PC-3 (cell line): ENCODE measurements at regions not wholly inside any gene's neighbourhood (a gene's known extent, or its start where the extent isn't known, plus 50 kb on each side); places are given as distances from the start of the nearest gene placed in this dataset.
A peak's percentile ranks its signal among the peaks of the same experiment; 100 is the strongest.

Experiments
- ATAC-seq: fragments of 200-7000 bp; cut with Tn5 transposase; 2 replicates; pipeline ENCODE4 v1.9.1; 2020; ENCODE audit warnings: mild to moderate bottlenecking, moderate library complexity
- BruUV-seq: library from RNA; stranded (reverse); fragments of 400-500 nt; replicated peaks from 2 replicates; lab custom pipeline; 2021; lab: Mats Ljungman, UMichigan
- CTCF ChIA-PET: fragments of 300-600 bp; sonication (Branson Sonifier 250); formaldehyde crosslinking; loops from one replicate; lab custom pipeline; 2022; ENCODE audit warnings: antibody characterized with exemption; lab: Charles Lee
- POLR2A ChIA-PET: fragments of 300-600 bp; sonication (Branson Sonifier 250); formaldehyde crosslinking; loops from one replicate; lab custom pipeline; 2022; ENCODE audit warnings: antibody characterized with exemption; ENCODE audit not compliant: unreplicated experiment; lab: Charles Lee
- DNase-seq: peaks from one replicate; pipeline ENCODE4 v3.0.0-alpha.2; 2015
- H2AFZ ChIP-seq: fragments of 300-600 bp; sonication (generic); 2 replicates; pipeline ENCODE4 v1.6.0; 2016; ENCODE audit warnings: antibody characterized with exemption, low read length
- H3F3A ChIP-seq: fragments of 300-600 bp; sonication (generic); one replicate; pipeline ENCODE4 v1.6.0; 2017; ENCODE audit warnings: antibody characterized with exemption, low read length, control low read depth, mild to moderate bottlenecking; ENCODE audit not compliant: unreplicated experiment
- H3K27ac ChIP-seq: fragments of 300-600 bp; sonication (generic); 2 replicates; pipeline ENCODE4 v1.5.1; 2016; ENCODE audit warnings: mild to moderate bottlenecking, low read length
- H3K27me3 ChIP-seq: fragments of 300-600 bp; sonication (generic); 2 replicates; pipeline ENCODE4 v1.6.1; 2016; ENCODE audit warnings: low read length, mixed read lengths
- H3K36me3 ChIP-seq: fragments of 300-600 bp; sonication (generic); 2 replicates; pipeline ENCODE4 v1.6.1; 2016; ENCODE audit warnings: low read depth, mixed run types, low read length, mixed read lengths
- H3K4me1 ChIP-seq: fragments of 300-600 bp; sonication (generic); 2 replicates; pipeline ENCODE4 v1.5.1; 2016; ENCODE audit warnings: low read length; ENCODE audit not compliant: insufficient read depth
- H3K4me2 ChIP-seq: fragments of 300-600 bp; sonication (generic); 2 replicates; pipeline ENCODE4 v1.6.0; 2016; ENCODE audit warnings: low read length
- H3K4me3 ChIP-seq: fragments of 300-600 bp; sonication (generic); 2 replicates; pipeline ENCODE4 v1.5.1; 2016; ENCODE audit warnings: mild to moderate bottlenecking, low read length, mixed read lengths
- H3K79me2 ChIP-seq: fragments of 300-600 bp; sonication (generic); 2 replicates; pipeline ENCODE4 v1.6.1; 2017; ENCODE audit warnings: low read length, mixed read lengths
- H3K9ac ChIP-seq: fragments of 300-600 bp; sonication (generic); 2 replicates; pipeline ENCODE4 v1.6.0; 2016; ENCODE audit warnings: mild to moderate bottlenecking, low read length
- H3K9me2 ChIP-seq: fragments of 300-600 bp; sonication (generic); replicated peaks from 2 replicates; pipeline ENCODE4 v1.6.1; 2016; ENCODE audit warnings: mixed run types, low read length, mixed read lengths
- H3K9me3 ChIP-seq: fragments of 300-600 bp; sonication (generic); 2 replicates; pipeline ENCODE4 v1.6.1; 2016; ENCODE audit warnings: low read length, mixed read lengths
- H4K20me1 ChIP-seq: fragments of 300-600 bp; sonication (generic); 2 replicates; pipeline ENCODE4 v1.6.1; 2016; ENCODE audit warnings: low read length, mixed read lengths
- EZH2 ChIP-seq: fragments of 300-600 bp; sonication (generic); IDR thresholded peaks from one replicate; pipeline ENCODE4 v1.6.1; 2017; ENCODE audit warnings: antibody characterized with exemption, mild to moderate bottlenecking, low read length; ENCODE audit not compliant: unreplicated experiment
- EZH2phosphoT487 ChIP-seq: fragments of 300-600 bp; sonication (generic); IDR thresholded peaks from 2 replicates; pipeline ENCODE4 v1.6.1; 2018; ENCODE audit warnings: mild to moderate bottlenecking, antibody characterized with exemption, low read length, borderline replicate concordance
- intact Hi-C: fragments of 100-400 bp; cut with micrococcal nuclease; formaldehyde crosslinking; loops from 2 replicates; pipeline ENCODE4 v1.9.0; 2023
- TF ChIP-seq, protein P1 (sequence below): fragments of 300-600 bp; sonication (generic); conservative IDR thresholded peaks from 2 replicates; pipeline ENCODE4 v1.5.1; 2017; ENCODE audit warnings: antibody characterized with exemption, low read depth, mild to moderate bottlenecking, low read length

DNA sequence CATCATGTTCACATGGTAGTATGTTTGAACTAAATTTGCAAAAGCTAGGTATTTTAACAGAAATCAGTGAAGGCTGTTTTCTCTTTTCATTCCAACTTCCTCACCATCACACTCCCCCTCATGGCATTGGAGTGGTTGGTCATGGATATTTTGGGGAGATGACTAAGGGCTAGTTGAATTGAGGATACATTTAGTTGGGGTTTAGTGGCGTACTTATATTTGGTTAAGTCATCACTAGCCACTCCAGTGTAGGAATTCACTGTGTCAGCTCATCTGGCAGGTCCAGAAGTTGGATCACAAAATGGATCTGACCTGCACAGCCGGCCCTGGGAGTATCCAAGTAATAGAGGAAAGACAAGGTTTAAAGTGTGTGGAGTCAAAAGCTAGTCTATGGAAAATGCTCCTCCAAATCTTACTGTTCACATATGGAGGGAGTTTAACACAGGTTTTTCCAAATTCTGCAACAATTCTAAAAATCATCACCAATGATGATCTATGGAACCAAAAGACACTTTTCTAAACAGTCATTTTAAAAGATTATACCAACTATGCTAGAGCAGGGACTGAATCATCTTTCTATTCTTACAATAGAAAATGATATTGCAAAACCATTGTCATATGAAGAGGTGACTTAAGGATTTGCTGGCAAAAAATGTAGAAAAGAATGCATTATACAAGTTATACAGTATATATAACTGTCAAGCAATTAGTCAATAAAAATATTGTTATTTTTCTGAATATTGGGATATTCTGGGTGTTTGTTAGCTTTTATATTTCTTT is 247.8 kb upstream of the PEX5L start:
- Histone ChIP-seq H3K79me2 (no peaks in the 10 kb centered on the region), H3F3A (no peaks in the 10 kb centered on the region), H3K4me2 (no peak overlapping the region), H3K27me3 (no peaks in the 10 kb centered on the region), H4K20me1 (no peaks in the 10 kb centered on the region), H3K9ac (no peak overlapping the region), H3K9me2 (no peaks in the 10 kb centered on the region; the same call in 1 of the 2 replicates), H3K27ac (no peak overlapping the region), H2AFZ (no peak overlapping the region), H3K4me3 (no peak overlapping the region), H3K9me3 (no peaks in the 10 kb centered on the region), H3K36me3 (no peaks in the 10 kb centered on the region), H3K4me1 (peaks cover 23% of the 10 kb centered on the region)
- POLR2A ChIA-PET: no interaction called here
- no peak for ATAC-seq
- intact Hi-C loops: no loop called here
- no peak for TF ChIP-seq EZH2
- TF ChIP-seq, protein P1, sequence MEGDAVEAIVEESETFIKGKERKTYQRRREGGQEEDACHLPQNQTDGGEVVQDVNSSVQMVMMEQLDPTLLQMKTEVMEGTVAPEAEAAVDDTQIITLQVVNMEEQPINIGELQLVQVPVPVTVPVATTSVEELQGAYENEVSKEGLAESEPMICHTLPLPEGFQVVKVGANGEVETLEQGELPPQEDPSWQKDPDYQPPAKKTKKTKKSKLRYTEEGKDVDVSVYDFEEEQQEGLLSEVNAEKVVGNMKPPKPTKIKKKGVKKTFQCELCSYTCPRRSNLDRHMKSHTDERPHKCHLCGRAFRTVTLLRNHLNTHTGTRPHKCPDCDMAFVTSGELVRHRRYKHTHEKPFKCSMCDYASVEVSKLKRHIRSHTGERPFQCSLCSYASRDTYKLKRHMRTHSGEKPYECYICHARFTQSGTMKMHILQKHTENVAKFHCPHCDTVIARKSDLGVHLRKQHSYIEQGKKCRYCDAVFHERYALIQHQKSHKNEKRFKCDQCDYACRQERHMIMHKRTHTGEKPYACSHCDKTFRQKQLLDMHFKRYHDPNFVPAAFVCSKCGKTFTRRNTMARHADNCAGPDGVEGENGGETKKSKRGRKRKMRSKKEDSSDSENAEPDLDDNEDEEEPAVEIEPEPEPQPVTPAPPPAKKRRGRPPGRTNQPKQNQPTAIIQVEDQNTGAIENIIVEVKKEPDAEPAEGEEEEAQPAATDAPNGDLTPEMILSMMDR: no peak
- no peak for TF ChIP-seq EZH2phosphoT487
- peak; percentile 33 for DNase-seq
- no TSS peak for BruUV-seq
- CTCF ChIA-PET: no interaction called here

DNA sequence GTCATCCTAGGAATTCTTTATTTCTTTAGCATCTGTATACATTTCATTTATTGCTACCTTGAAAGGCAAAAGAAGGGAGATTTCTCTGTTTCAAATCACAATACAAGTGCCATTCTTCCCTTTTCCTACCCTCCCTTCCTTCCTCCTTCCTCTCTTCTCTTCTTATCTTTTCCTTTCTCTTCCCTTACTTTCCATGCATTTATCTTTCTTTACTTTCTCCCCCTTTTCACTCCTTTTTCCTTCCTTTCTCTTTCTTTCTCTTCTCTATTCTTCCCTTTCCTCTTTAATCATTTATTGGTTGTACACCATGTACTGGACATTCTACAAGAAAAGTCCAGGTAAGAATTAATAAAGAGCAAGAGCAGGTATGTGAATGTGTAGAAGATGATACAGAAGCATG is 251.0 kb upstream of the PEX5L start:
- POLR2A ChIA-PET: no interaction called here
- Histone ChIP-seq H3K9me3 (no peaks in the 10 kb centered on the region), H4K20me1 (no peaks in the 10 kb centered on the region), H2AFZ (no peak overlapping the region), H3K4me1 (peaks cover 9% of the 10 kb centered on the region), H3K27me3 (no peaks in the 10 kb centered on the region), H3K79me2 (no peaks in the 10 kb centered on the region), H3K4me3 (no peak overlapping the region), H3F3A (no peaks in the 10 kb centered on the region), H3K36me3 (no peaks in the 10 kb centered on the region), H3K27ac (no peak overlapping the region), H3K9ac (no peak overlapping the region), H3K9me2 (no peaks in the 10 kb centered on the region; the same call in 1 of the 2 replicates), H3K4me2 (no peak overlapping the region)
- TF ChIP-seq EZH2 (no peak), EZH2phosphoT487 (no peak)
- TF ChIP-seq, protein P1: no peak
- DNase-seq (no peak), ATAC-seq (no peak)
- no TSS peak for BruUV-seq
- intact Hi-C loops: no loop called here
- CTCF ChIA-PET: no interaction called here

DNA sequence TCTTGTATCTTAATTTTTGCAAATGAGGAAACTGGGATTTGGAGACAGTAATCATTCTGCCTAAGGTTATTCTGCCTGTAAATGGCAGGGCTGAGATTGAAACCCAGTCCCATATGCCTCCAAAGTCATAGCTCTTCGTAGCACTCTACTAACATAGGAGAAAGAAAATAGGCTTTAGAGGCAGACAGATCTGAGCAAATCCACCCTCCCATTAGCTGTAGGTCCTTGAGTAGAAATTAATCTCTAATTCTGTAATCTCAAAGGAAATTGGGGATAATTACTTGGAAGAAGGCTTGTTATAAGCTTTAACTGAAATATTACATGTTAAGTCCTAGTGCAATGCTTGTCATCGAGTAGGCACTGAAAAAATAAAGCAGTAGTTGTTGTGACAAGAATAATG is 252.1 kb upstream of the PEX5L start:
- Histone ChIP-seq H3K79me2 (no peaks in the 10 kb centered on the region), H3K36me3 (no peaks in the 10 kb centered on the region), H4K20me1 (no peaks in the 10 kb centered on the region), H3K4me3 (no peak overlapping the region), H3K27ac (no peak overlapping the region), H3K9me2 (no peaks in the 10 kb centered on the region; the same call in 1 of the 2 replicates), H3K9me3 (no peaks in the 10 kb centered on the region), H3K9ac (no peak overlapping the region), H2AFZ (no peak overlapping the region), H3K27me3 (no peaks in the 10 kb centered on the region), H3K4me2 (no peak overlapping the region), H3F3A (no peaks in the 10 kb centered on the region), H3K4me1 (peaks cover 9% of the 10 kb centered on the region)
- POLR2A ChIA-PET: no interaction called here
- ATAC-seq: no peak
- intact Hi-C loops: no loop called here
- no TSS peak for BruUV-seq
- DNase-seq: no peak
- CTCF ChIA-PET: no interaction called here
- TF ChIP-seq EZH2 (no peak), EZH2phosphoT487 (no peak)
- TF ChIP-seq, protein P1: no peak
